ENCODE measurements at regions not wholly inside any gene's neighbourhood (a gene's known extent, or its start where the extent isn't known, plus 50 kb on each side); places are given as distances from the start of the nearest gene placed in this dataset.
"Not testable (repeated sequence)": the region's sequence is repeated elsewhere in the genome, so short reads cannot be mapped to it uniquely, and the experiment has no call there.

DNA sequence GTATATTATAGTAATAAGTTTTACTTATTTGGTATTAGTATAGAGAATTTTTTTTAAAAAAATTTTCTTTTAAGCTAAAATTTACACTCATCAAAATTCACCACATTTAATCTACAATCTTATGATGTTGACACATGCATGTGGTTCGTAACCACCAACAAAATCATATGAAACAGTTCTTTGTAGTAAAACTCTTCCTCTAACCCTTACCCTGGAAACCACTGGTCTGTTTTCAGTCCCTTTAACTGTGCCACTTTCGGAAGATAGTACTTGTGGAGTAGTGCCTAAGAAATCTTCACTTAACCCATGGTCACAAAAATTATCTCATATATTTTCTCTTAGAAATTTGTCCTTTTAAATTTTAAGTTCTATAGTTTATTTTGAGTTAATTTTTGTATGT, 1498.8 kb downstream of the MAT2B start:
- no peak for DNase-seq (ENCODE audit: extremely low read depth in 1 of 2, low read depth in 1 of 2)

DNA sequence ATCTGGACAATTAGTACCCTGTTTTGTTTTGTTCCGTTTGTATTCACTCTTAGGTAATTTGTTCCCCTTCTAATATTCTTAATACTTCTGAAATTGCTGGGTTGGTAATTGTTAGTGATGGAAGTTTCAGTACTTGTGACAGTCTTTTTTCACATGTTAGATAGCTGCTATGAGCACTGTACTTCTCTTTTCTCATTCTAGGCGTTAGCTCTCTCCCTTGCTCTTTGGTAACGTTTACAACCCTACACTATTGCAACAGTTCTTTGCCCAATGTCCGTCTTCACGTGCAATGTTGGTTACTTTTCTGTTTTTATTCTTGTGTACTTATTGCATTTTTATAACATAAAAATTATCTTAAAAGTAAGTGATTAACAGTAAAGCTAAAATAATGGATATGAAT, 1509.0 kb downstream of the MAT2B start:
- DNase-seq (ENCODE audit: extremely low read depth in 1 of 2, low read depth in 1 of 2) = no peak

DNA sequence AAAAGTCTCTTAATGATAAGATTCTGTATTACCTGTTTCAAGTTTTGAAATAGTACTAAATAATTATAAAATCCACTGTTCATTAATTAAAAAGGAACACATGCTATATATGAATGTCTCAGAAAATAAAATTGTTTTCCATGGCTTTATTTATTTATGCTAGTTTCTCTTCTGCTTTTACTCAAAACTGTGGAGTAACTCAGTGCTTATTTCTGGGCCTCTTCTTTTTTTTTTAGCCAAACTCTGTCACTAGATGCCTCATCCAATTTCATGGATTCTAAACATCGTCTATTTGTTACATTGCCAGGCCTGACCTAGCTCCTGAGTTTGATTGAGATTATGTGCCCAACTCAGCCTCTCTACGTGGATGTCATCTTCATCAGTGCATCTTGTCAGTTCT, 1509.7 kb downstream of the MAT2B start:
- DNase-seq (ENCODE audit: extremely low read depth in 1 of 2, low read depth in 1 of 2) = no peak

DNA sequence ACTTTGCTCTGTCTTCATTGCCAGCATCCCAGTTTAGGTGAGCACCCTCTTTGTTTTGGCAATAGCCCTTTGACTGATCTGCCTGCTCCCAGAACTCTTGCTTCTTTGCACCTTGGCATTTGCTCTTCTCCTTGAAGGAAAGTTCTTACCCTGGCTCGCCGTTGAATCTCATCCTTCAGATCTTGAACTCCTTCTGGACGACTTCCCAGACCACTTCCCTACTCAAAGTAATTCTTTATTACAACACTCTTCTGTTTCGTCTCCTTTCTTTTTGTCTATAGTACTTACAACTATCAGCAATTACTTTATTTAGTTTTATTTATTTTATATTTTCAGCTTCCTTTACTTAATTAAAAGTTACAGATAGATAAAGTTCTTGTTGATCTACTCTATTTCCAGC, 1510.1 kb downstream of the MAT2B start:
- DNase-seq (ENCODE audit: extremely low read depth in 1 of 2, low read depth in 1 of 2) = no peak

DNA sequence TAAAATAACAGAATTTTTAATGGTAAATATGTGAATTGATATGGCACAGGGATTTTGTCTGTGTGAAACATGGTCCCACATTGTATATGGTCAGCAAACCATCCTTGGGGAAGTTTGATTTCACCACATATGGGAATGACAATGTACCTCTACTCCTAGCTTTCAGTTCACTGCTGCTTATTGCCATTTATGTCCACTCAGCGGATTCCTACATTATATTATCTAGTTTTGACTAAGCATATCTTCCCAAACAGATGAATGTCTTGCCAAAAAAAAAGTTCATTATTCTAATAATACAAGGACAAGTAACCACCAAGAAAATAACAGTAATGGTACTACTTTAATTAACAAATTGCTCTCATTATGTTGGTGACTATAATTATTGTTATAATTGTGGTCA, 1521.6 kb downstream of the MAT2B start:
- DNase-seq (ENCODE audit: extremely low read depth in 1 of 2, low read depth in 1 of 2) = no peak

DNA sequence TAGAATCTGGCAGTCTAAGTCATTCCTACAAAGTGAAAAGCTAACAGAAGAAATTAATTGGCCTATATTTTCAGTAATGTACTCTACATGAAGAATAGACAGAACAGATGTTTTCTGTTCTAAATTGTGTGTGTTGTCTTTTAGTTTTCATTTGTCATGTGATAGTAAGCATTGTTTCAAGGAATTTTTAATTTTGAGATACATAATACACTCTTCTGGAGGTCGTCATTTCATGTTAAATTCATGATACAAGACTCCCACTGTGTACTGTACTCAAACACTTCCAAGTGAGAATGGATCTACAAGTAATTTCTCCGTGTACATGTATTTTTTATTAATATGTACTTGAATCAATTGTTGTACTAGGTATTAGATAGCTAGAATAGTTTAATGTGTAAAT, 1522.9 kb downstream of the MAT2B start:
- no peak for DNase-seq (ENCODE audit: extremely low read depth in 1 of 2, low read depth in 1 of 2)

DNA sequence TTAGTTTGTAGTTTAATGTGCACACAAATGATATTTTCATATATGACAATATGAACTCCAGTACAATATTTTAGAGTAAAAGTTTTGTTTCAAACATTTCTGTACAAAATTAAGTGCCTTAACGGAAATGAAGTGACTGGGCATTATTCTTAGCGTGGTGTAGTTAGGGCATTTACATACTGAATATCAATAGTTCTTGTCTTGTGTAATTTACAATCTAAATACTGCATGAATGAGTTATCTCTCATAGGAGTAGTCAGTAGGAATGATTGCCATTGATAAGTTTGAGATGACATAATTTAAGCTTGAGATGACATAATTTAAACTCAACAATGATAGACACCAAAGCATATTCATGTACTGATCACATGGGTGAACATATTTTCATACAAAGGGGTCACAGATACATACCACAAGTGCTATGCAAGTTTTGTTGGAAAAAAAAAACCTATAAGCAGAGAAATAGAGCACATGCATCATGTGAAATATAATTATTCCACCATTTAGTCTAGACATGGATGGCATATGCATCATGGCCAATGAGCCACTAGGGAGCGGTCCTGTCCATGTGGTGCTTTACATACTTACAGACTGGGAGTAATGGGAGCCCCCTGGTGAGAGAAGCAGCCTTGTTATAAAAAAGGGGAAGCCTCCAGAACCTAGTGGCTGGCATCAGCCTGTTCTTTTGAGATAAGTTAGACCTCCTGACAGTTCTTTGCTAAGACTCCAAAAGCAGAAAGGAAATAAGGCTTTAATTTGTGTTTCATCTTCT, 1523.9 kb downstream of the MAT2B start:
- DNase-seq (ENCODE audit: extremely low read depth in 1 of 2, low read depth in 1 of 2) = no peak

DNA sequence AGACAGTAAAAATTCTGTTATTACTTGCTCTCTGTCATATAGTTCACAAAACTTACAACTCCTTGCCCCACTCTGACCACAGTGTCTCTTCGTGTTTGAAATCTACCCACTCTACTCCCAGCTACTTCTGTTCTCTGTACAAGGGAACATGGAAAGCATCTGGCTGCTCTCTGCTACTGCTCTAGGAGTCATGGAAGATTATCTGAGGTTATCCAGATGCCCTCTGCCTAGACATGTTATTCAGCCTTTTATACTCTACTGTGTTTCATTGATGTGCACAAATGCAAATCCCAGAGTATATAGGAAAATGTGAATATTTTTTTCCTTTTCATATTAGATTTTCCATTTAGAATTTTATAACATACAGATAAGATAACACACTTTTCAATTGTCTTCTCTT, 1525.6 kb downstream of the MAT2B start:
- DNase-seq (ENCODE audit: extremely low read depth in 1 of 2, low read depth in 1 of 2) = no peak

DNA sequence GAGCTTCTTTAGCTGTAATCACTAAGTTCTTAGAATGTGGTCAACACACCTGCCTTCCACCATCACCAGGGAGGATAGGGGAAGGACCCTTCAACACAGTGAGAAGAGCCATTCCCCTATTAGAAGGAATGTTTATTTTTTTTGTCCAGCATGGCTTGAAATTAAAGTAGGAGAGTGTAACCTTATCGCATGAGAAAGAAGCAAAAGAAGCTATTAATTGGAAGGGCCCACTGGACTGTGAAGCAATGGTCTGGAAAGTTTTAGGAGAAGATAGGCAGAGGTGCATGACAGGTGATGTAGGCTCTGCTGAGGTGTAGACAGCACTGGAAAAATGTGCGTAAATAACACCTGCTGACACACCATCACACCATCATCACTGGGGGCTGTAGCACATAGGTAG, 1526.0 kb downstream of the MAT2B start:
- no peak for DNase-seq (ENCODE audit: extremely low read depth in 1 of 2, low read depth in 1 of 2)

DNA sequence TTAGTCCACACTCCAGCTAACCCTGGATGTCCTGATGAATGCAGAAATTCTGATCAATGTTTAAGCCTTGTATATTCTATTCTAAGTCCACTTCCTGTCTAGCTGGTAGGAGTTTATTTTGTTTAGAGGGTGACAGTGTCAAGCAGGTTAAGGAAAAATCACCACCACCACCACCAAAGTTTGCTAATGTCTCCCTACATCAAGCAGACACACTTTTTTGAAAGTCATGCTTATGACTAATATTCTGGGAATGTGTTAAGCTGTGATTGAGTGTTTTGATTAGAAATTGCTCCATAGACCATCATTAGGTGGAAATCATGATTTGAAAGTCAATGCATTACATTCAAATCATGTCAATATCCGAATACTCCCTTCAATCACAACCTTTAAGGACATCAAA, 1530.1 kb downstream of the MAT2B start:
- no peak for DNase-seq (ENCODE audit: extremely low read depth in 1 of 2, low read depth in 1 of 2)

DNA sequence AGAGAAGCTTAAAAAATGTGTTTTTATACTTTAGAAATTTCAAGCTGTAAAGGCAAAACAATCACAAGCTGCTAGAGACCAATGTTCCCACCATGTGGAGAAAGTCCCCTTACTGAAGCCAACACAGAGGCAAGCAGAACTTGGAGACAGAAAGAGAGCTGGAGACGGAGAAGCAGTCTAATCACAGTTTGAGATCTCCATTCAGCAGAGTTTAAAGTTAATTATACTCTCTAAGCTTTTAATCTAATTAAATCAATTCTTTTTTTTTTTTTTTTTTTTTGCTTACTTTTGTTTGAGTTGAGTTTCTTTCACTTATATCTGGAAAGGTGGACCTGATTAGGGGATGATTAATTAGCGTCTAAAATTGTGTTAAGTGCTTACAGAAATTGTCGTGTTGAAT, 1534.3 kb downstream of the MAT2B start:
- DNase-seq (ENCODE audit: extremely low read depth in 1 of 2, low read depth in 1 of 2) = no peak

DNA sequence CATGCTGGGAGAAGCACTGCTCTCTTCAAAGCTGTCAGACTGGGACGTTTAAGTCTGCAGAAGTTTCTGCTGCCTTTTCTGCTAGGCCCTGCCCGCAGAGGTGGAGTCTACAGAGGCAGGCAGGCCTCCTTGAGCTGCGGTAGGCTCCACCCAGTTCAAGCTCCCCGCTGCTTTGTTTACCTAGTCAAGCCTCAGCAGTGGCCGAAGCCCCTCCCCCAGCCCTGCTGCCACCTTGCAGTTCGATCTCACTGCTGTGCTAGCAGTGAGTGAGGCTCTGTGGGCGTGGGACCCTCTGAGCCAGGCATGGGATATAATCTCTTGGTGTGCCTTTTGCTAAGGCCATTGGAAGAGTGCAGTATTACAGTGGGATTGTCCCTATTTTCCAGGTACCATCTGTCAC, 1540.5 kb downstream of the MAT2B start:
- DNase-seq (ENCODE audit: extremely low read depth in 1 of 2, low read depth in 1 of 2) = not testable (repeated sequence)

DNA sequence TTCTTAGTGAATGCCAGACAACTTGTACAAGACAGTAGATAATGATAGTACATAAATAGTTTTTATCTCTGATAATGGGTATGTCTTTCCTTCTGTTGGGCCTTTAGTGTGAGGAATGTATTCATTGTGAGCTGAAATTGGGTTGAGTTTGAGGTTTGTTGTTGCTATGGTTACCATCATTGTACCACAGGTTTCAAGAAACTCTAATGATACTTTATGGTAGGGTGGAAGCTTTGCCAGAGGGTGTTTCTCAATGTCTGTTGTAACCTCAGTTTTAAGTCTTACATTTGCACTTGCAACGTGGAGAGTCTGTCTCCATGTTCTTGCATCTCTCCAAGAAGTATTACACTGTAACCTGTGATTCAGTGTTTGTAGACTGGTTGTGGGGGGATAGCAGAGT, 1550.1 kb downstream of the MAT2B start:
- no peak for DNase-seq (ENCODE audit: extremely low read depth in 1 of 2, low read depth in 1 of 2)

DNA sequence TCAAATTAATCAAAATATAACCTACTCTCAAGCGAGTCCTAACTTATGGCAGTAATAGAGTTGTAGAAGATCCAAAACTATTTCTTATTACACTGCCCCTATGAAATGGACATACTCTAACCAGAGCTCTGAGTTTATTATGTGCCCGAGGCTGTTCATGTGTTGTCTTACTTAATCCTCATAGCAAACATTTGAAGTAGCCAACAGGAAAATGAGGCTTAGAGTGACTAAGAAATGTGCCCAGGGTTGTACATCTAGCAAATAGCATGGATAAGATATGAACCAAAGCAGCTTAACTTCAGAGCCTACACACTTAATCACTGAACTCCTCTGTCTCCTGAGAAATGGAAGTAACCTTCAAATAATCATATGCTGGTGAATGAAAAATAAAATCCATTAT, 1551.7 kb downstream of the MAT2B start:
- DNase-seq (ENCODE audit: extremely low read depth in 1 of 2, low read depth in 1 of 2) = no peak

DNA sequence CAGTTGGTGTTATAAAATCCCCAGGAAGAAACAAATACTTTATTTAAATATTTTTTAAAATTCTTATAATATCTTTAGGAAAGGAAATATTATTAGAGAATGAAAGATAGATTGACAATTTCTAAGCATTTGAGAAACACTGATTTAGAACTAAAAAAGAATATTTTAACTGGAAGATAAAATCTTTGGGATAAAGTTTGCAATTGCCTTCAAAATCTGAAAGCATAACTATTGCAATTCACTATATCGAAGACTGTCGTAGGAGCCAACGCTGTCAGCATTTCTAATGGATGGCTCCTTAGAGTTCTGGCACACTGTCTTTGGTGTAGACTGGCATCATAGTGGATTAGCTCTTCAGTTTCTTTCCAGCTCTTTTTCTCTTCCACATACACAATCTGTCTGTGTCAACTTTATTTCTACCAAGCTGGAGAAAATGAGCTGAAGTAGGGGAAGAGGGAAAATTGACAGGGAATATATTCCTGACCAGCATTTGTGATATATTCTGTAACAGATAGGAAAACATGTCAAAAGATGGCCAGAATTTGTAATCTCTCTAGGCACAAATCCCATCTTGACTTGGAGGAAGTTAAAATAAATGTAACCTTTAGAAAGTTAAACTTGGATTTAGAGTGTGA, 1561.4 kb downstream of the MAT2B start:
- DNase-seq (ENCODE audit: extremely low read depth in 1 of 2, low read depth in 1 of 2) = no peak

DNA sequence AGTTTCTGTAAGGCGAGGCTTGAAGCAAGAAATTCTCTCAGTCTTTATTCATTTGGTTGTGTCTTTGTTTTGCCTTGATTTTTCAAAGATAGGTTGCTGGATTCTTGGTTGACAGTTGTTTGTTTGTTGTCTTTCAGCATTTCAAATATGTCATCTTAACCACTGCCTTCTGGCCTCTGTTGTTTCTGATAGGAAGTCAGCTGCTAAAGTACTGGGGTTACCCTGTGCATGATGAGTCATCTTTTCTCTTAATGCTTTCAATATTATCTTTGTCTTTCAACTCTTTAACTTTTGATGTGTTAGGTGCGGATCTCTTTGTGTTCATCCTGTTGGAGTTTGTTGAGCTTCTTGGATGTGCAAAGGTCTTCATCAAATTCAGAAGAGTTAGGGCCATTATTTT, 1571.3 kb downstream of the MAT2B start:
- DNase-seq (ENCODE audit: extremely low read depth in 1 of 2, low read depth in 1 of 2) = no peak

DNA sequence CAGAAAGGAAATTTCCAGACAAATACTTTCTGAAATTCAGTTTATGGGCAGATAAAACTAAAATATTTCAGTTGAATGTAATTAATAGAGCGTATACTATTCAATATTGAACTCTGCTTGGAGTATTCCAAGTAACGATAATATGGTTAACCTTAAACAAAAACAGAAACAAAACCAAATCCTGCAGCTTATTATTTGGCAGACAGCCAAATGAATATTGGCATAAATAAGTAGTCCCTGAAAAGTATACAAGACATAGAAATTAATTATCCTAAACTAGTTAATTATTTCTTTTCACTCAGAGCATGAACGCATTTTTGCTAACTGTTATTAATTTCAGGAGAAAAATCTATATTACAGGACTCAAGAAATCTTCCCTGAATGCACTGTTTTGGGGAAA, 1574.0 kb downstream of the MAT2B start:
- no peak for DNase-seq (ENCODE audit: extremely low read depth in 1 of 2, low read depth in 1 of 2)

DNA sequence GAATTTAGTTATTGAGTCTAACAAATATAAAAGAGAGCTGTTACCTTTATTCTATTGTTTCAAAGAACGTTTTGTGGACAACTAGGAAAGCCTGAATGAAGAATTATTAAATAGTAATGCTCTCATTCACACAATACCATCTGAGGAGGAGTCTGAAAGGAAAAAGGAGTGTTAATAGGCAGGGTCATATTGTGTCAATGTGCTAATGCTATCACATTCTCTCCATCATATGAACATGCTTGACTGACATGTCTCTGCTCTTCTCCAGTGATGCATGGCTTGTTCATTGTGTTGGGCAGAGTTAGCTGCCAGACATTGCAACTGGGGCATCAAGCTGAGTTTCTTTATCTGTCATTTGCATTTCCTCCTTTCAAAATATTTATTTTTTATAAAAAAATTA, 1578.0 kb downstream of the MAT2B start:
- DNase-seq (ENCODE audit: extremely low read depth in 1 of 2, low read depth in 1 of 2) = no peak

DNA sequence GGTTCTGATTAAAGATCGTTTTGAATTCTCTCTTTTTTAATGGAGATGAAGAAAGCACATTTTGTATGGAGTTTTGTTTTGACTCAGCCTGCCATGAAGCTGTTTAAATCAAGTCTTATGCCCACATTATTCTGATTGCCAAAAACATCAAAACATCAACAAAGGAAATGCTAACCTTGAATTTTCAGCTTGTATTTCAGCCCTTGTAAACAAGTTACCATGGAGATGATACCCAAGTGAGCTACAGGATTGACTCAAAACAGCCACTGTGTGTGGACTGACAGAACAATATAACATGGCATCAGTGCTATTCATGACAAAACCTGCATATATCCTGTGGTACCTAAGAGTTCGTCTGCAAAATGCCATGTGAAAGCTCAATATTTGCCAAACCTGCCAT, 1581.0 kb downstream of the MAT2B start:
- DNase-seq (ENCODE audit: extremely low read depth in 1 of 2, low read depth in 1 of 2) = no peak

DNA sequence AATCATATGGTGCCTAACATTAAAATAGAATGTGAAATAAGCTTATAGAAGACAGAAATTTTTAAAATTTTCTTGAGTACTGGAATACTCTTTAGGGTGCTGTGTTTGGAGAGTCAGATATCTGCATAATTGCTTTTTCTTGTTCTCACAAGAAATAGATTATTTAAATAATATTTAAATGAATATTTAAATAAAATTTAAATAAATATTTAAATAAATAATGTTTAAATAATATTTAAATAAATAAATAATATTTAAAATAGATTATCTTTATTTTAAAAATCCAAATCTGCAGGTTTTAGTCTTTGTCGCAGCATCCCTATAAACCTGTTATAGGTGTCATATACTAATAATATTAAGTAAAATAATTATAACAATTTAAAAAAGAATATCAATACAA, 1589.4 kb downstream of the MAT2B start:
- DNase-seq (ENCODE audit: extremely low read depth in 1 of 2, low read depth in 1 of 2) = no peak

DNA sequence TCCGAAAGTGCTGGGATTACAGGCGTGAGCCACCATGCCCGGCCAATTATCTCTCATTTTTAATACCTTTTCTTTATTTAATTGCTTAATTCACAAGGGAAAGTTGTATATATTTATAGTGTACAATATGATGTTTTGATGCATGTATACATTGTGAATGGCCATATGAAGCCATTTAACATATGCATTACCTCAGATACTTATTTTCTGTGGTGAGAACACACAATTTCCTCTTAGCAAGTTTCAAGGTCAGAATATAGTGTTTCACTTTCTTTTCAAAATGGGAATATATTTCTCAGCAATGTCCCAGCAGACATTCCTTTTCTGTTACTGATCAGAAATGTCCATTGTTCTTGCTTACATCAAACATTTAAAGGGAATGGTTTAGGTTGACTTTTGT, 1596.3 kb downstream of the MAT2B start:
- DNase-seq (ENCODE audit: extremely low read depth in 1 of 2, low read depth in 1 of 2) = no peak

DNA sequence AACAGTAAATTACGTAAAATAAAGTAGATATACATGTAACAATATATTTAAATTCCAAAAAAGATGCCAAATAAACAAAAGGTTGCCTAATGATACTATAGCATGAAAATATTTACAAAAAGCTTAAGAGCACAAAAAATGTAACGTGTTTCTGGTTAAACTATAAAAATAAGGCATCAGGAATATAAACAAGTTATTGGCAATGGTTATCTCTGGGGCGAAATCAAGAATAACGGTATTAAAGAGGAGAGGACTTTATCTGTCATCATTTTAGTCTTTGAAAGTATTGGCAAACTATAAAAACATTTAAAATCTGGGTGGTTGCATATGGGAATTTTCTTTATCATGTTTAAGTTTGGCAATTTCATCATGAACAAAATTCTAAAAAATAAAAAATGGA, 1599.2 kb downstream of the MAT2B start:
- no peak for DNase-seq (ENCODE audit: extremely low read depth in 1 of 2, low read depth in 1 of 2)

DNA sequence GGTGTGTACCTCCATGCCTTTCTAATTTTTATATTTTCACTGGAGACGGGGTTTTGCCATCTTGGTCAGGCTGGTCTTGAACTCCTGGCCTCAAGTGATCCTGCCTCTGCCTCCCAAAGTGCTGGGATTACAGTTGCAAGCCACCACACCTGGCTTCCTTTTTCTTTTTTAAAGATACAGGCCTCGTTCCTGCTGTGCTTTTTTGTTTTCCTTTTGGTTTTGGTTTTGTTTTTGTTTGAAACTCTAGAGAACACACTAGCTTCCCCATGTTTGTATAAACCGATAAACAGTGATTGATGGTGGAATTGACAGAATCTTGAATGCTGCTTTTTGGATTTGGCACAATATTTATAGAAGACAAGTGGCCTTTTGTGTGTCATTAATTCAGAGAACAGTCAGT, 1603.4 kb downstream of the MAT2B start:
- no peak for DNase-seq (ENCODE audit: extremely low read depth in 1 of 2, low read depth in 1 of 2)
